ENCODE measurements at regions not wholly inside any gene's neighbourhood (a gene's known extent, or its start where the extent isn't known, plus 50 kb on each side); places are given as distances from the start of the nearest gene placed in this dataset.
A peak's percentile ranks its signal among the peaks of the same experiment; 100 is the strongest.

DNA sequence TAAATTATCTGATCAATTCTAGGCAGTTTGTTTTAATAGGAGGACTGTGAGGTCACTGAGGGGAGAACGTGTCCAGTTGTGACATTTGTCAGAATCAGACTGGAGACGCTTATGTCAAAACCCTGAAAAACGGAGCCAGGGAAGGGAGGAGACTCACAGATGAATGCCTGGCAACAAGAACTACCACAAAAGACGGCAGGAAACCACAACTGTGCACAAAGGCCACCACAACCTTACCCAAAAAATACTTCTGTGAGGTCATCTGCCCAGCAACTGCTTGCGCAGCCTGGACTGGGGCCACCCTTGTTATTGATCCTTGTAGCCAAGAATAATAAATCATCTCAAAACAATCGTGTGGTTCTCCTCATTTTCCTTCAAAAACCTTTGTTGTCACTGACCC lies 173.0 kb upstream of the ALKAL2 start:
- ATAC-seq (peak; percentile 80 to 82), DNase-seq (no peak)
- TF ChIP-seq, protein P1, sequence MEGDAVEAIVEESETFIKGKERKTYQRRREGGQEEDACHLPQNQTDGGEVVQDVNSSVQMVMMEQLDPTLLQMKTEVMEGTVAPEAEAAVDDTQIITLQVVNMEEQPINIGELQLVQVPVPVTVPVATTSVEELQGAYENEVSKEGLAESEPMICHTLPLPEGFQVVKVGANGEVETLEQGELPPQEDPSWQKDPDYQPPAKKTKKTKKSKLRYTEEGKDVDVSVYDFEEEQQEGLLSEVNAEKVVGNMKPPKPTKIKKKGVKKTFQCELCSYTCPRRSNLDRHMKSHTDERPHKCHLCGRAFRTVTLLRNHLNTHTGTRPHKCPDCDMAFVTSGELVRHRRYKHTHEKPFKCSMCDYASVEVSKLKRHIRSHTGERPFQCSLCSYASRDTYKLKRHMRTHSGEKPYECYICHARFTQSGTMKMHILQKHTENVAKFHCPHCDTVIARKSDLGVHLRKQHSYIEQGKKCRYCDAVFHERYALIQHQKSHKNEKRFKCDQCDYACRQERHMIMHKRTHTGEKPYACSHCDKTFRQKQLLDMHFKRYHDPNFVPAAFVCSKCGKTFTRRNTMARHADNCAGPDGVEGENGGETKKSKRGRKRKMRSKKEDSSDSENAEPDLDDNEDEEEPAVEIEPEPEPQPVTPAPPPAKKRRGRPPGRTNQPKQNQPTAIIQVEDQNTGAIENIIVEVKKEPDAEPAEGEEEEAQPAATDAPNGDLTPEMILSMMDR (IDR thresholded peaks at IDR 0.05): no peak
- Histone ChIP-seq H3K4me3 (no peak overlapping the region), H3K27me3 (ENCODE audit: low read depth) (peaks cover 5% of the 10 kb centered on the region), H3K36me3 (no peaks in the 10 kb centered on the region), H3K9me3 (no peaks in the 10 kb centered on the region), H3K27ac (no peak overlapping the region), H3K4me1 (peaks cover 8% of the 10 kb centered on the region)
- intact Hi-C loops (cut with DNase I): no loop called here

DNA sequence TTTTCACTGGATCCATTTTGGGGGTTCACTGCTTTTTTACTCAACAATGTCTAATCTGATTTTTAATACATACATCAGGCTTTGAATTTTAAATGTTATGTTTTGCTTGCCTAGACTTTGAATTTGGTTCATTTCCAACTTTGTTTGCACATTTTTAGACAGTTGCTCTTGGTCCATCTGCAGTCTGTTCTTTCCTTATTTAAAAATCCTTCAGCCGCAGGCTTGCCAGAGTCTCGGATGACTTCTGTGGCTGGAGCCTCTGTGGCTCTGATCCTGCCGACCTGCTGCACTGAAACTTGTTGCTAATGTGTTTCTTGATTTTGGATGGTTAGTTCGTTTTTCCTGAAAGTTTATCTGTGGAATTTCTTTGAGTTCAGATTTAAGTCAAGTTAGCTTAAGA lies 172.0 kb upstream of the ALKAL2 start:
- Histone ChIP-seq H3K9me3 (no peaks in the 10 kb centered on the region), H3K4me1 (peaks cover 8% of the 10 kb centered on the region), H3K4me3 (no peak overlapping the region), H3K27ac (no peak overlapping the region), H3K27me3 (ENCODE audit: low read depth) (peaks cover 1% of the 10 kb centered on the region), H3K36me3 (no peaks in the 10 kb centered on the region)
- ATAC-seq (no peak), DNase-seq (no peak)
- TF ChIP-seq, protein P1 (IDR thresholded peaks at IDR 0.05): no peak
- intact Hi-C loops (cut with DNase I): no loop called here

DNA sequence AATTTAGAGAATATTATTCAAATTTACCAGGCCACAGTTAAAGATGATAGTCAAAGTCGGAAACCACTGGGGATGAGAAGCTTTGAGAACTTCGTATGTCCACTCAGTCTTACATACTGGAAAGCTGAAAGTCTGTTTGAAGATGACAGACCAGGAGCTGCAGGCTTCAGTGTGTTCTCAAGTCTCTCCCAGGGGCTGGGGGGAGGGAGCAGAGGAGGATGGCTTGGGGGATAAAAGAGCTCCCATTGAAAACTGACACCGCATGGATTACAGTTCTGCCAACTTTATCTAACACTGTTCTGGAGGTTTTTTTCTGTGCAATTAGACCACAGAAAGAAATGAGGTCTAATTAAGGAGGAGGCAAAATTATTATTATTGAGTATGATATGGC lies 170.5 kb upstream of the ALKAL2 start:
- peaks cover 8% of the 10 kb centered on the region for H3K4me1 ChIP-seq
- no peak for DNase-seq
- H3K36me3 ChIP-seq: no peaks in the 10 kb centered on the region
- no peak overlapping the region for H3K4me3 ChIP-seq
- H3K27ac ChIP-seq: no peak overlapping the region
- ATAC-seq: no peak
- no peaks in the 10 kb centered on the region for H3K9me3 ChIP-seq
- TF ChIP-seq, protein P1 (IDR thresholded peaks at IDR 0.05): no peak
- H3K27me3 ChIP-seq (ENCODE audit: low read depth): no peaks in the 10 kb centered on the region
- intact Hi-C loops (cut with DNase I): no loop called here

DNA sequence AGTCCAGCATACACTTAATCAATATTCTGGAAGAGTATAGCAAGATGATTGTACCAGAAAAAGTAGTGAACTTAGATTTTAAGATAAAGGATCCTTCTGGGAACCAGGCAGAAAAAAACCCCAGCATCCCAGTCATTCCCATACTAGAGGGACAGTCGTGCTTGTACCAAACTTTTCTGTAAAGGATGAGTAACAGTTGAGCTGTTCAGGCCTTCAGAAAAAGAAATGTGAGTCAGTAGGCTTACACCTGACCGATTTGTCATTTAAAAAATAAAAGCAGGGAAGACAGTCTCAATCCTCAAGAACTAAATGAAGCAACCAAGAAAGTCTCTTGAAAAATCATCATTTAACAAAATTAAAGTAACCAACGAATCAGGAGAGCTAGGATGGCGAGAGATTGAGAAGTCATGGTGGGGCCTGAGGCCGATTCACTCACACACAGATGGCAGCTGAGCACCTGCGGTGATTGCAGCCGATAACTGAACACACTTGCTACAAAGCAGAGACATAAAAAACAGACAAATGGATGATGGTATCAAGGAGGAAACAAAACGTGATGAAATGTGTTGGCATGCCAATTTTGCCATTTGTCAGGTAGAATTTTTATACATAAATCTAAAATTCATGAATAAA lies 170.0 kb upstream of the ALKAL2 start:
- Histone ChIP-seq H3K27me3 (ENCODE audit: low read depth) (no peaks in the 10 kb centered on the region), H3K27ac (no peak overlapping the region), H3K4me3 (no peak overlapping the region), H3K9me3 (no peaks in the 10 kb centered on the region), H3K4me1 (peaks cover 8% of the 10 kb centered on the region), H3K36me3 (no peaks in the 10 kb centered on the region)
- TF ChIP-seq, protein P1 (IDR thresholded peaks at IDR 0.05): no peak
- intact Hi-C loops (cut with DNase I): no loop called here
- ATAC-seq (no peak), DNase-seq (no peak)

DNA sequence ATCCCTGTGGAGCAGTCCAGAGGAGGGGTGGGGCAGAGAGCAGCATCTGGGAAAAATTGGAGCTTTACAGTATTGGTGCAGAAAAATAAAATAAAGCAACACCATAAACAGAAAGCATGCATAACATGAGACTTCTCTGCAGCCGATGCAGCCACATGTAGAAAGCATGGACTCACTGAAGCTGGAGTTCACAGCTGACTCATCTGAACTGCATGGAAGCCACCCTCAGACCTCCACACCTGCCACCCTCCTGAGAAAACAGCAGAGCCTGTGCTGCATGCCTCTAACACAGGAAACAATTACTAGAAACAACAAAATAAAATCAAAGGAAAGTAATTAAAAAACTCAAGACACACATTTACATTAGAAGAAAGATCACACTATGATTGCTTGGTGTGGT lies 169.4 kb upstream of the ALKAL2 start:
- no peak for ATAC-seq

More for the DNA sequence above, 169.4 kb upstream of the ALKAL2 start:
- H3K4me3 ChIP-seq: no peak overlapping the region
- peaks cover 8% of the 10 kb centered on the region for H3K4me1 ChIP-seq
- no peak for DNase-seq
- no peaks in the 10 kb centered on the region for H3K36me3 ChIP-seq
- TF ChIP-seq, protein P1 (IDR thresholded peaks at IDR 0.05): no peak
- H3K9me3 ChIP-seq: no peaks in the 10 kb centered on the region
- intact Hi-C loops (cut with DNase I): no loop called here
- H3K27me3 ChIP-seq (ENCODE audit: low read depth): no peaks in the 10 kb centered on the region
- no peak overlapping the region for H3K27ac ChIP-seq
